Activated CD4-positive, alpha-beta T cell treated with anti-CD3 and anti-CD28 coated beads, Interleukin-2, amount 10 ng/mL, durations not matched to agents 7 days and 5 days (primary cell): ENCODE measurements at regions not wholly inside any gene's neighbourhood (a gene's known extent, or its start where the extent isn't known, plus 50 kb on each side); places are given as distances from the start of the nearest gene placed in this dataset.
"Not testable (repeated sequence)": the region's sequence is repeated elsewhere in the genome, so short reads cannot be mapped to it uniquely, and the experiment has no call there.

Source experiments
- CTCF ChIA-PET: fragments of 350-600 bp; sonication (Branson Sonifier 250); formaldehyde crosslinking; loops from one replicate; lab custom pipeline; 2021; ENCODE audit warnings: antibody characterized with exemption; lab: Charles Lee
- POLR2A ChIA-PET: fragments of 350-600 bp; sonication (Branson Sonifier 250); formaldehyde crosslinking; loops from one replicate; lab custom pipeline; 2021; ENCODE audit warnings: antibody characterized with exemption; lab: Charles Lee
- DNase-seq: peaks from one replicate; pipeline ENCODE4 v3.0.0-alpha.2; 2020
- H3K27ac Mint-ChIP-seq: one replicate; pipeline ENCODE4 v1.8.0; 2021; ENCODE audit warnings: mild to moderate bottlenecking, moderate library complexity, mixed read lengths
- H3K27me3 Mint-ChIP-seq: one replicate; pipeline ENCODE4 v1.8.0; 2021; ENCODE audit warnings: mixed read lengths
- H3K36me3 Mint-ChIP-seq: one replicate; pipeline ENCODE4 v1.8.0; 2021; ENCODE audit warnings: low read depth, mixed read lengths
- H3K4me1 Mint-ChIP-seq: one replicate; pipeline ENCODE4 v1.8.0; 2021; ENCODE audit warnings: mixed read lengths
- H3K4me3 Mint-ChIP-seq: one replicate; pipeline ENCODE4 v1.8.0; 2021; ENCODE audit warnings: mild to moderate bottlenecking, moderate library complexity, mixed read lengths
- H3K9me3 Mint-ChIP-seq: one replicate; pipeline ENCODE4 v1.8.0; 2021; ENCODE audit warnings: mixed read lengths

DNA sequence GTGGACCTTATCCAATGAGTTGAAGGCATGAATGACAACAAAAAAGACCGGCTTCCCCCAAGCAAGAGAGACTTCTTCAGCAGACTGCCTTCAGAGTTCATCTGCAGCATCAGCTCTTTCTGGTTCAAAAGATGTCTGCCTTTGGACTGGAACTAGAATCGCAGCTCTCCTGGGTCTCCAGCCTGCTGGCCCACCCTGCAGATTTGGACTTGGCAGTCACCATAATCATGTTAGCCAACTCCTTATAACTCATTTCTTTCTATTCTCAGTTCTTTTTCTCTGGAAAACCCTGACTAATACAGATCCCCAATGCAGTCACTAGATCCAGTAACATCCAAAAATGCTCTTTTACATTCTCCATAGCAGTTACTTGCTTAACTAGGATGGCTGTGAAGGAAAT lies 89.2 kb upstream of the MARK1 start:
- DNase-seq: no peak
- no peaks in the 10 kb centered on the region for H3K27me3 Mint-ChIP-seq
- ChIA-PET POLR2A (no interaction called here), CTCF (no interaction called here)
- H3K36me3 Mint-ChIP-seq: no peaks in the 10 kb centered on the region
- H3K4me1 Mint-ChIP-seq: no peaks in the 10 kb centered on the region
- H3K4me3 Mint-ChIP-seq: no peak overlapping the region
- no peak overlapping the region for H3K27ac Mint-ChIP-seq
- no peaks in the 10 kb centered on the region for H3K9me3 Mint-ChIP-seq

DNA sequence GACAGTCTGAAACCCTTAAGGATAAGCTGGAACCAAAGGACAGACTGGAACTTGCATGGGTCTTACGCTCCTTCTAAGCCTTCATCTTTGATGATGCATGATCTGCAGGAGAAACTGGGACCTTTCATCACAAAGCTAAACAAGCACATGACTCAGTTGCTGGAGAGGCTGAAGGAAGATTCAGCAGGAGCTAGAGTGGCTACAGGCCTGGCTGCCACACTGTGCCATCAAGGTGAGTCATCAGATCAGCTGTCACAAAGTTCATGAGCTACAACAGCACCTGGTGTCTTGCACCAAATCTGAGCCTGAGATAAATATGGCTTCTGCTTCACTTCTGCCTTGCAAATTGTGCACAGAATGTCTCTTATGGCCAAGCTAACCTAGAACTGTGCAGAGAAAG lies 95.5 kb upstream of the MARK1 start:
- H3K4me3 Mint-ChIP-seq: no peak overlapping the region
- no peaks in the 10 kb centered on the region for H3K27me3 Mint-ChIP-seq
- POLR2A ChIA-PET: no interaction called here
- no peak for DNase-seq
- H3K9me3 Mint-ChIP-seq: no peaks in the 10 kb centered on the region
- H3K4me1 Mint-ChIP-seq: no peaks in the 10 kb centered on the region
- CTCF ChIA-PET: no interaction called here
- no peak overlapping the region for H3K27ac Mint-ChIP-seq
- H3K36me3 Mint-ChIP-seq: no peaks in the 10 kb centered on the region

DNA sequence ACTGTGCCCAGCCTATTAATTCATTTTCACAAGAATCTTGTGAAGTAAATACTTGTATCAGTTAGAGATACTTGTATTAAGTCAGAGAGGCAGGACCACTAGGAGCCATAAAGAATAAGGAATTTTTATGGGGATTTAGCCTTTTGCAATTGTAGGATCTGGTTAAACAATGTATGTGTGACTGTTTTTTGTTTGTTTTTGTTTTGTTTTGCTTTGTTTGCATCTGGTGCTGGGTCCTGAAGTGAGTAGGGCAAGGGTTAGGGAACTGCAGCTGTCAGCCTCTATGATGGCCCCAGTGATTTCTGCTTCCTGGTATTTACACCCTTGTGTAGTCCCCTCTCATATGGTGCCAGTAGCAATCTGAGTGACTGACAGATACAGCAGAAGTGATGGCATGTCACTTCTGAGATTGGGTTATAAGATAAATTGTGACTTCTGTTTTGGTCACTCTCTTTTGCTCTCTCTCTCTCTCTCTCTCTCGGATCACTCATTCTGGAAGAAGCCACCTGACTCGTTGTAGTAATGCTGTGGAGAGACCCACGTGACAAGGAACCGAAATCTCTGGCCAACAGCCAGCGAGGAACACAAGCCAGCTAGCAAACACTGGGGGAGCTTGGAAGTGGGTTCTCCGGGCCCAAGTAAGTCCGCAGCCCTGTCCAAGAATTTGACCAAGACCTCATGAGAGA lies 96.2 kb upstream of the MARK1 start:
- Mint-ChIP-seq H3K36me3 (no peaks in the 10 kb centered on the region), H3K27ac (no peak overlapping the region), H3K4me1 (no peaks in the 10 kb centered on the region), H3K27me3 (no peaks in the 10 kb centered on the region), H3K9me3 (no peaks in the 10 kb centered on the region), H3K4me3 (no peak overlapping the region)
- no peak for DNase-seq
- POLR2A ChIA-PET: no interaction called here
- CTCF ChIA-PET: no interaction called here

DNA sequence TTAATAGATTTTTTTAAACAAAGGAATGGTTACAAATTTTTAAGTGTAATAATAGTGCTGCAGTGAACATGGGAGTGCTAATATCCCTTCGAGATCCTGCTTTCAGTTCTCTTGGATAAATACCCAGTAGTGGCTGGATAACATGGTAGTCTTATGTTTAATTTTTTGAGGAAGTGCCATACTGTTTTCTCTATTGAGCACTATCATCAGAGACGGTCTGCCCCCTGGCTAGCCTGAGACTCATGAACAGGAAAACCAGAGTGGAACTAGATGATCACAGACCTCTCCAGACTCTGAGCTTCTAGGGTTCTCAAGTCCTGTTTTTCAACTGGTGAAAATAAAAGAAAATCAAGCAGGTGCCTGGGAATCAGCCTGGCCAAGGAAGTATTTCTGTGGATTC lies 97.3 kb upstream of the MARK1 start:
- Mint-ChIP-seq H3K27ac (no peak overlapping the region), H3K9me3 (no peaks in the 10 kb centered on the region), H3K36me3 (no peaks in the 10 kb centered on the region), H3K27me3 (no peaks in the 10 kb centered on the region), H3K4me3 (no peak overlapping the region), H3K4me1 (no peaks in the 10 kb centered on the region)
- POLR2A ChIA-PET: no interaction called here
- no peak for DNase-seq
- CTCF ChIA-PET: no interaction called here

DNA sequence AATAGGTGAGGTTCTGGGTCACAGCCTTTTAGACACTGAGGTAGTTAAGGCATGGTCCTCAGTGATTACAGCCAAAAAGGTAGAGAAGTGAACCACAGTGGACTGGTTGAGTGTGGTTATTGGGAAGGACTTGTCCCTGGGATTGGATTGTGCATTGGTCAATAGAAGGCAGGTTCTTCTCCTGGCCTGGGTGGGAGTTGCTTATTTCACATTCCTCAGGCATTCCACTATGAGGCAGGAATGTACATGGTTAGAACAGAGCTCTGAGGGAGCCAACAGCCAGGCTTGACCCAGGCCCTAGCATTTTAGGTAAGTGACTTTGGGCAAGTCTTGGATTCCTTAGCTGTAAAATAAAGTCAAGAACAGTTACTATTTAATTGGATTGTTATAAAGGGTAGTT lies 97.9 kb upstream of the MARK1 start:
- H3K4me1 Mint-ChIP-seq: no peaks in the 10 kb centered on the region
- no peak overlapping the region for H3K4me3 Mint-ChIP-seq
- no peak overlapping the region for H3K27ac Mint-ChIP-seq
- no peaks in the 10 kb centered on the region for H3K27me3 Mint-ChIP-seq
- no peak for DNase-seq
- no peaks in the 10 kb centered on the region for H3K9me3 Mint-ChIP-seq
- ChIA-PET POLR2A (no interaction called here), CTCF (no interaction called here)
- no peaks in the 10 kb centered on the region for H3K36me3 Mint-ChIP-seq

DNA sequence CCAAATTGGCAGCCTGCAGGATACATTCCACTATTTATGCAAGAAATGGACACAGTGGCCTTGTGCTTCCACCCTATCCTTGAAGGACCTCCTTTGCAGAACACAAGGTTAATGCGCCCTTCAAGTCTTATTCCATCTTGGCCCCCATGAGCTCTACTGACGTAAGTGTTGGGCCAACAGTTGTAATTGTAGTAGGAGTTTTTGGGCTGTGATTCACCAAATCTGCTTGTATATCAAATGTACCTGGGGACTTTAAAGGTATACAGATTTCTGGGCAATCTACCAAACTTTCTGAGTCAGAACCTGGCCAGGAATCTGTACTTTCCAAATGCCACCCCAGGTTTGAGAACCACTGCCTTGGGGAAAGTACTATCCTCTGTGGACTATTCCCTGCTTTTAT lies 100.9 kb upstream of the MARK1 start:
- Mint-ChIP-seq H3K27me3 (no peaks in the 10 kb centered on the region), H3K4me3 (no peak overlapping the region), H3K27ac (no peak overlapping the region), H3K36me3 (no peaks in the 10 kb centered on the region), H3K9me3 (no peaks in the 10 kb centered on the region), H3K4me1 (no peaks in the 10 kb centered on the region)
- ChIA-PET POLR2A (interaction anchor here (0.6 kb wide), 1 partner anchor 231 kb away, joined by 4 read pairs; no protein-coding TSS in a partner anchor), CTCF (no interaction called here)
- no peak for DNase-seq

DNA sequence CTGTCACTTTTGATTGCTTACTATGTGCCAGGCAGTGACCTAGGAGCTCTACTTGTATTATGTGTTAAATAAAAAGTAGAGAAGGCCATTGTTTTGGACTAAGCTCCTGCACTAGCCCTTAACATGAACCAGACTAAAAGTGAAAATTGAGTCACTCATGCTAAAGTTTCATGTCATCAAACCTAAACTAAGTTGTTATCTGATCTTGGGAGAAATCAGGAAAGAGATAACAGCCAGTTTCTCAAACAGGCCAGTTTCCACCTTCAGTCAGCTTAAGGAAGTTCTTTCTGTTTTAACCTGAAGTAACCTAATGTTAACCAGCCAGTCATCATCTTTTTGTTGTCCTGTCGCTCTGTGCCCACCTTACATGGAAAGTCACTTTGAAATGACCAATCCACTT lies 102.1 kb upstream of the MARK1 start:
- Mint-ChIP-seq H3K9me3 (no peaks in the 10 kb centered on the region), H3K27me3 (no peaks in the 10 kb centered on the region), H3K4me3 (no peak overlapping the region), H3K4me1 (no peaks in the 10 kb centered on the region), H3K36me3 (no peaks in the 10 kb centered on the region), H3K27ac (no peak overlapping the region)
- ChIA-PET CTCF (interaction anchor here (0.9 kb wide), 1 partner anchor 22 kb away, joined by 3 read pairs; no protein-coding TSS in a partner anchor), POLR2A (no interaction called here)
- no peak for DNase-seq

DNA sequence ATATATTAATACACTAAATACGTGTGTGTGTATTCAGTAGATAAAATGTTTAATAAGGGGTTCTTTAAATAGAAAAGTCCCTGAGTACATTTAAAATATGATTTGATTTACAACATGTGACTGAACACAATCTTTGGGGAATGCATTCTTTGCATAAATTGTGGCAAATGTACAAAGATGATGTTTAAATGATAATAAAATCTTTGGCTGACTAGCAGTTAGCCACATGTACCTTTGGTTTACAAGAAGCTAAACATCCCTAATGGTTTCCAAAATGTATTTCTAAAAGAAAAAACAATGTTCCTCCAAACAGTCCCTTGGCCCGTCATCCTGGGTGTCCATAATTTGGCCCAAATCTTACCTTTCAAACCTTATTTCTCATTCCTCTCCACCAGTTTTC lies 106.4 kb upstream of the MARK1 start:
- no peaks in the 10 kb centered on the region for H3K4me1 Mint-ChIP-seq
- ChIA-PET POLR2A (no interaction called here), CTCF (no interaction called here)
- no peak overlapping the region for H3K4me3 Mint-ChIP-seq
- DNase-seq: no peak
- H3K36me3 Mint-ChIP-seq: no peaks in the 10 kb centered on the region
- H3K27me3 Mint-ChIP-seq: no peaks in the 10 kb centered on the region
- no peak overlapping the region for H3K27ac Mint-ChIP-seq
- H3K9me3 Mint-ChIP-seq: no peaks in the 10 kb centered on the region

DNA sequence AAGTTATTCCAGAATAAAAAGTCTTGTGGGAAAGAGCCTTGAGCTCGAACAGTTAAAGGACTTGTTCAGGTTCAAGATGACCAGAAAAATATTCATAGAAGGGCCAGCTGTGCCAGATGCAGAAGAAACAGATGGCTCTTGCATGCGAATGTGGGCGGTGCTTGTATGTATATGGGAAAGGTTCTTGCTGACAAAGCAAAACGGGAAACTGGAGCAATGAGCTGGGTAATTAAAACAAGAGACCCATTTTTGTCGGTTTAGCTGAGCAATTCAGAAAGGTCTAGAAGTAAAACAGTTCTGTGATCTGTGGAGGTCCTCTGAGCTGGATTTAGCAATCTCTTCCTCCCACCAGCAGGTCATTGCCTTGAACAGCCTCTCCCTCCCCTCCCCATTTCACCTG lies 107.2 kb upstream of the MARK1 start:
- no peak overlapping the region for H3K27ac Mint-ChIP-seq
- no peaks in the 10 kb centered on the region for H3K4me1 Mint-ChIP-seq
- no peak for DNase-seq
- H3K9me3 Mint-ChIP-seq: no peaks in the 10 kb centered on the region
- ChIA-PET POLR2A (interaction anchor here (0.5 kb wide), 1 partner anchor 1014 kb away, joined by 3 read pairs; no protein-coding TSS in a partner anchor), CTCF (no interaction called here)
- H3K27me3 Mint-ChIP-seq: no peaks in the 10 kb centered on the region
- H3K4me3 Mint-ChIP-seq: no peak overlapping the region
- no peaks in the 10 kb centered on the region for H3K36me3 Mint-ChIP-seq

DNA sequence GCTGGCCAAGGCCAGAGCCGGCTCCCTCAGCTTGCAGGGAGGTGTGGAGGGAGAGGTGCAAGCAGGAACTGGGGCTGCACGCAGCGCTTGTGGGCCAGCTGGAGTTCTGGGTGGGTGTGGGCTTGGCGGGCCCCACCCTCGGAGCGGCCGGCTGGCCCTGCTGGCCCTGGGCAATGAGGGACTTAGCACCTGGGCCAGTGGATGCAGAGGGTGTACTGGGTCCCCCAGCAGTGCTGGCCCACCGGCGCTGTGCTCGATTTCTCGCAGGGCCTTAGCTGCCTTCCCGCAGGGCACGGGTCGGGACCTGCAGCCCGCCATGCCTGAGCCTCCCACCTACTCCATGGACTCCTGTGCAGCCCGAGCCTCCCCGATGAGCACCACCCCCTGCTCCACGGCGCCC lies 115.6 kb upstream of the MARK1 start:
- H3K27ac Mint-ChIP-seq, H3K27me3 Mint-ChIP-seq, H3K4me3 Mint-ChIP-seq, H3K4me1 Mint-ChIP-seq, H3K9me3 Mint-ChIP-seq, DNase-seq, H3K36me3 Mint-ChIP-seq, CTCF ChIA-PET, POLR2A ChIA-PET: not testable (repeated sequence)

DNA sequence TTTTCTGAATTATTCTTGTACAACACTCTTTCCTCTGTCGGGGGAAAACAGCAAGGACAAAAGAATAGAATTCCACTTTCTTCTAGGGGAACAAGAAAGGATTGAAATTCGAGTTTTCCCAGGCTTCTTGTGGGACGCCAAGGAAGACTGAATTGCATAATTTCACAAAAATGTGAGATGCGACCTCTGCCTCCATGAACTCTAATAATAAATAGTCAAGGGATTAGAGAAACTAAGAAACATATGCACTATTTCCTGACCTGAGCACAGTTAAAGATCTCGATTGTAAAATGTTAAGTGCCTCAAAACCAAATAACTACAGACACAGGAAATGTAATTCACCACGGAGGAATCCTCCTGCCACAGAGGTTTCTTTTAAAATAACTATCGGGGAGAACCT lies 117.3 kb upstream of the MARK1 start:
- H3K27ac Mint-ChIP-seq: no peak overlapping the region
- no peak for DNase-seq
- no peak overlapping the region for H3K4me3 Mint-ChIP-seq
- ChIA-PET POLR2A (no interaction called here), CTCF (no interaction called here)
- H3K36me3 Mint-ChIP-seq: no peaks in the 10 kb centered on the region
- no peaks in the 10 kb centered on the region for H3K4me1 Mint-ChIP-seq
- peaks cover 9% of the 10 kb centered on the region for H3K27me3 Mint-ChIP-seq
- no peaks in the 10 kb centered on the region for H3K9me3 Mint-ChIP-seq

DNA sequence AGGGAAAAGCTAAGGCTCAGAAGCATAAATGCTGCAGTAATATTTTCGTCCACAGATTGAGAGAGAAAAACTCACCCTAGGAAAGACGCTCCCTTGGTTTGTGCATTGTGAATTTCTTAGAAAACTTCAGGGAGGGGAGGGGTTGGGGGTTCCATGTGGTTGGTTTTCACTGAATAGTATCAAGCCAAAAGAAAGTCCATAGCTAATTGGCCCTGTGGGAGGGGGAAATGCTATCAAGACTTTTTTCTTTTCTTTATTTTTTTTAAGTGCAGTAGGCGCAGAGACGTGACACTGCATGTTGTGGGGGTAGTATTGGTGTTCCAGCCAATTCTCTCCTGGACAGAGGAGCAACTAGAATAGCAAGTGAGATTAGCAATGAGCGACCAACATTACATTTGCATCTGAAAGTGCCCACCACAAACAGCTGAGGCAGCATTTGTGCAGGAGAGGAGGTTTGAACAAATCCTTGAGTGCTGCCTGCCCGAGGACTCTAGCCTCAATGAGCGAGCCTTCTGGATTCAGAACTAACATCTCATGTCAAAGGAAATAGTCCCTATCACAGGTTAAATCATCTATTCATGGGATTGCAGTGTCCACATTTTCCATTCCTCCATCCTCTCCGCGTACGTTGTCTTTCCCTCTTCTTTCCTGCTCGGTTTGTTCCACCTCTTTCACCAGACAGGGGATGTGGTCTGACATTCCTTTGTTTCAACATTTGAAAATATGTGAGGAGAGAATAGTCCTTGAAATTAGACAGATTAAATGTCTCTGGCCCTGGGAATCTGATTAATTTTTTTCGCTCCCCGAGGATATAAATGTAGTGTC lies 118.0 kb upstream of the MARK1 start:
- POLR2A ChIA-PET: no interaction called here
- Mint-ChIP-seq H3K27me3 (peaks cover 6% of the 10 kb centered on the region), H3K9me3 (no peaks in the 10 kb centered on the region), H3K4me3 (no peak overlapping the region), H3K36me3 (no peaks in the 10 kb centered on the region), H3K27ac (no peak overlapping the region), H3K4me1 (no peaks in the 10 kb centered on the region)
- CTCF ChIA-PET: no interaction called here
- no peak for DNase-seq

DNA sequence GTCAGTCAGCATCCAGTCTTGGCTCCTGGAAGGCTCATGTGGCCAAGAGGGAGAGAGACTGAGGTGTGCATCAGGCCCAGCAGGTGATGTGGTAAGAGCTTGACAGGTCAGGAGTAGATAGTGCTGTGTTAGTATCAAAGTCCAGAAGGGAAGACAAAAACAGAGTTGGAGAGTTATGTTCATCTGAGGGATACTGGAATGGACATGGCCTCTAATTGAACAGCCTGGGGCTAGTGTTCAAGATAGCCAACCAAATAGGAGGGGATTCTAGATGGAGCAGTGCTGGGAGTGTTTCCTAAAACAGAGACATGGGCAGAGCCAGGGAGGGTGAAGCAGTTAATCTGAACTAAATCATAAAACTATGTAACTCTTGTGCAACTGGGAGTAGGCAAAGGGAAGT lies 120.7 kb upstream of the MARK1 start:
- peaks cover under 1% of the 10 kb centered on the region for H3K9me3 Mint-ChIP-seq
- ChIA-PET CTCF (no interaction called here), POLR2A (no interaction called here)
- H3K36me3 Mint-ChIP-seq: no peaks in the 10 kb centered on the region
- DNase-seq: no peak
- no peak overlapping the region for H3K4me3 Mint-ChIP-seq
- peaks cover 13% of the 10 kb centered on the region for H3K27me3 Mint-ChIP-seq
- no peak overlapping the region for H3K27ac Mint-ChIP-seq
- no peaks in the 10 kb centered on the region for H3K4me1 Mint-ChIP-seq
